Brain microvascular endothelial cell (primary cell): ENCODE measurements at regions not wholly inside any gene's neighbourhood (a gene's known extent, or its start where the extent isn't known, plus 50 kb on each side); places are given as distances from the start of the nearest gene placed in this dataset.

Source experiments
- DNase-seq: peaks from one replicate; pipeline ENCODE4 v3.0.0-alpha.2; 2020
- H3K27ac ChIP-seq: fragments of 250-450 bp; sonication (Bioruptor Pico); 2 replicates; pipeline ENCODE4 v1.5.1; 2020; ENCODE audit warnings: mild to moderate bottlenecking, moderate library complexity
- H3K27me3 ChIP-seq: fragments of 250-450 bp; sonication (Bioruptor Pico); replicated peaks from 2 replicates; pipeline ENCODE4 v1.5.1; 2020; ENCODE audit warnings: mild to moderate bottlenecking
- H3K36me3 ChIP-seq: fragments of 250-450 bp; sonication (Bioruptor Pico); replicated peaks from 2 replicates; pipeline ENCODE4 v1.5.1; 2020; ENCODE audit warnings: mild to moderate bottlenecking
- H3K4me3 ChIP-seq: 2 replicates; pipeline ENCODE4 v1.5.1; 2011; ENCODE audit warnings: low read depth, mild to moderate bottlenecking, control low read depth, low read length, moderate library complexity
- in situ Hi-C: cut with HindIII; loops from 2 replicates; pipeline ENCODE4 v1.10.0; 2017; ENCODE audit warnings: low sequenced_read_pairs, low pct_ligation_motif_present
- TF ChIP-seq, protein P1 (sequence below): IDR thresholded peaks from 2 replicates; pipeline ENCODE4 v1.5.1; 2011; ENCODE audit warnings: low read depth, mild to moderate bottlenecking, moderate library complexity, low read length, control low read depth, inconsistent platforms; ENCODE audit errors: missing control alignments

- no peaks in the 10 kb centered on the region for H3K36me3 ChIP-seq
- no peaks in the 10 kb centered on the region for H3K27me3 ChIP-seq
These were observed 558.4 kb downstream of the PRDM9 start for GRCh38 chr5:24065779-24066178.

GRCh38 chr5:24067208-24067607, 559.8 kb downstream of the PRDM9 start:
- TF ChIP-seq, protein P1, sequence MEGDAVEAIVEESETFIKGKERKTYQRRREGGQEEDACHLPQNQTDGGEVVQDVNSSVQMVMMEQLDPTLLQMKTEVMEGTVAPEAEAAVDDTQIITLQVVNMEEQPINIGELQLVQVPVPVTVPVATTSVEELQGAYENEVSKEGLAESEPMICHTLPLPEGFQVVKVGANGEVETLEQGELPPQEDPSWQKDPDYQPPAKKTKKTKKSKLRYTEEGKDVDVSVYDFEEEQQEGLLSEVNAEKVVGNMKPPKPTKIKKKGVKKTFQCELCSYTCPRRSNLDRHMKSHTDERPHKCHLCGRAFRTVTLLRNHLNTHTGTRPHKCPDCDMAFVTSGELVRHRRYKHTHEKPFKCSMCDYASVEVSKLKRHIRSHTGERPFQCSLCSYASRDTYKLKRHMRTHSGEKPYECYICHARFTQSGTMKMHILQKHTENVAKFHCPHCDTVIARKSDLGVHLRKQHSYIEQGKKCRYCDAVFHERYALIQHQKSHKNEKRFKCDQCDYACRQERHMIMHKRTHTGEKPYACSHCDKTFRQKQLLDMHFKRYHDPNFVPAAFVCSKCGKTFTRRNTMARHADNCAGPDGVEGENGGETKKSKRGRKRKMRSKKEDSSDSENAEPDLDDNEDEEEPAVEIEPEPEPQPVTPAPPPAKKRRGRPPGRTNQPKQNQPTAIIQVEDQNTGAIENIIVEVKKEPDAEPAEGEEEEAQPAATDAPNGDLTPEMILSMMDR, result no peak
- in situ Hi-C loops, result no loop called here
- H3K36me3 ChIP-seq, result no peaks in the 10 kb centered on the region
- no peak overlapping the region for H3K27ac ChIP-seq
- no peak for DNase-seq
- H3K4me3 ChIP-seq, result no peak overlapping the region
- no peaks in the 10 kb centered on the region for H3K27me3 ChIP-seq

More at GRCh38 chr5:24065779-24066178, 558.4 kb downstream of the PRDM9 start:
- DNase-seq, result no peak
- TF ChIP-seq, protein P1, result no peak
- no peak overlapping the region for H3K27ac ChIP-seq
- no peak overlapping the region for H3K4me3 ChIP-seq
- in situ Hi-C loops, result no loop called here

GRCh38 chr5:24068524-24068923, 561.1 kb downstream of the PRDM9 start:
- Histone ChIP-seq H3K4me3 (no peak overlapping the region), H3K27ac (no peak overlapping the region), H3K27me3 (no peaks in the 10 kb centered on the region), H3K36me3 (no peaks in the 10 kb centered on the region)
- TF ChIP-seq, protein P1, result no peak
- no peak for DNase-seq
- in situ Hi-C loops, result no loop called here

GRCh38 chr5:24073107-24073506, 565.7 kb downstream of the PRDM9 start:
- TF ChIP-seq, protein P1, result no peak
- Histone ChIP-seq H3K27me3 (no peaks in the 10 kb centered on the region), H3K36me3 (no peaks in the 10 kb centered on the region), H3K27ac (no peak overlapping the region), H3K4me3 (no peak overlapping the region)
- no peak for DNase-seq
- in situ Hi-C loops, result no loop called here

- TF ChIP-seq, protein P1, result no peak
- in situ Hi-C loops, result no loop called here
- H3K4me3 ChIP-seq, result no peak overlapping the region
- no peak for DNase-seq
- no peak overlapping the region for H3K27ac ChIP-seq
- no peaks in the 10 kb centered on the region for H3K27me3 ChIP-seq
- no peaks in the 10 kb centered on the region for H3K36me3 ChIP-seq
These were observed 564.7 kb downstream of the CDH10 start for GRCh38 chr5:24080046-24080445.

DNA sequence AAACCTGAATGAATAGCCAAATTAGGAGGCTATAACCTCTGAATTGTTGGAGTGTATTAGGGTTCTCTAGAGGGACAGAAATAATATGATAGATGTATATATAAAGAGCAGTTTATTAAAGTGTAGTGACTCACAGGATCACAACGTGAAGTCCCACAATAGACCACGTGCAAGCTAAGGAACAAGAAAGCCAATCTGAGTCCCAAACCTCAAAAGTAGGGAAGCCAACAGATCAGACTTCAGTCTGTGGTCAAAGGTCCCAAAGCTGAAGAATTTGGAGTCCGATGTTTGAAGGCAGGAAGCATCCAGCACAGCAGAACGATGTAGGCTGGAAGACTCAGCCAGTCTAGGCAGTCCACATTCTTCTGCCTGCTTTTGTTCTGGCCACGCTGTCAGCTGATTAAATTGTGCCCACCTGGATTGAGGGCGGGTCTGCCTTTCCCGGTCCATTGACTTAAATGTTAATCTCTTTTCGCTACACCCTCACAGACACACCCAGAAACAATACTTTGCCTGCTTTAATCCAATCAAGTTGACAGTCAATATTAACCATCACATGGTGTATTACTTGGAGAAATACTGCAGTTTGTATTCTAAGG, 550.6 kb downstream of the CDH10 start:
- in situ Hi-C loops, result no loop called here

More for the DNA sequence above, 550.6 kb downstream of the CDH10 start:
- TF ChIP-seq, protein P1, result no peak
- no peak overlapping the region for H3K27ac ChIP-seq
- no peaks in the 10 kb centered on the region for H3K27me3 ChIP-seq
- DNase-seq, result no peak
- H3K4me3 ChIP-seq, result no peak overlapping the region
- H3K36me3 ChIP-seq, result no peaks in the 10 kb centered on the region
